ENCODE measurements at regions not wholly inside any gene's neighbourhood (a gene's known extent, or its start where the extent isn't known, plus 50 kb on each side); places are given as distances from the start of the nearest gene placed in this dataset.

- Mint-ChIP-seq H3K4me3 (no peak overlapping the region), H3K4me1 (no peaks in the 10 kb centered on the region), H3K27ac (no peak overlapping the region), H3K27me3 (peaks cover 1% of the 10 kb centered on the region), H3K36me3 (no peaks in the 10 kb centered on the region), H3K9me3 (peaks cover 7% of the 10 kb centered on the region)
Observed at GRCh38 chr11:127274328-127274676, 273.7 kb upstream of the KIRREL3 start.

- Mint-ChIP-seq H3K27ac (no peak overlapping the region), H3K27me3 (peaks cover 1% of the 10 kb centered on the region), H3K4me1 (no peaks in the 10 kb centered on the region), H3K9me3 (peaks cover 7% of the 10 kb centered on the region), H3K4me3 (no peak overlapping the region), H3K36me3 (no peaks in the 10 kb centered on the region)
Observed at GRCh38 chr11:127273593-127274327, 273.2 kb upstream of the KIRREL3 start.

GRCh38 chr11:127270851-127271250 is 270.3 kb upstream of the KIRREL3 start:
- Mint-ChIP-seq H3K27me3 (peaks cover 1% of the 10 kb centered on the region), H3K4me3 (no peak overlapping the region), H3K4me1 (no peaks in the 10 kb centered on the region), H3K9me3 (peaks cover 7% of the 10 kb centered on the region), H3K27ac (no peak overlapping the region), H3K36me3 (no peaks in the 10 kb centered on the region)

- no peak overlapping the region for H3K4me3 Mint-ChIP-seq
- peaks cover 1% of the 10 kb centered on the region for H3K27me3 Mint-ChIP-seq
- peaks cover 7% of the 10 kb centered on the region for H3K9me3 Mint-ChIP-seq
- H3K4me1 Mint-ChIP-seq: no peaks in the 10 kb centered on the region
- no peaks in the 10 kb centered on the region for H3K36me3 Mint-ChIP-seq
- H3K27ac Mint-ChIP-seq: no peak overlapping the region
Observed at GRCh38 chr11:127269911-127270310, 269.3 kb upstream of the KIRREL3 start.

- H3K27ac Mint-ChIP-seq: no peak overlapping the region
- H3K4me3 Mint-ChIP-seq: no peak overlapping the region
- peaks cover 1% of the 10 kb centered on the region for H3K27me3 Mint-ChIP-seq
- H3K9me3 Mint-ChIP-seq: peaks cover 7% of the 10 kb centered on the region
- no peaks in the 10 kb centered on the region for H3K4me1 Mint-ChIP-seq
- no peaks in the 10 kb centered on the region for H3K36me3 Mint-ChIP-seq
Observed at GRCh38 chr11:127268932-127269331, 268.4 kb upstream of the KIRREL3 start.

GRCh38 chr11:127268521-127268920 is 268.0 kb upstream of the KIRREL3 start:
- H3K27me3 Mint-ChIP-seq: peaks cover 4% of the 10 kb centered on the region
- no peaks in the 10 kb centered on the region for H3K4me1 Mint-ChIP-seq
- no peaks in the 10 kb centered on the region for H3K36me3 Mint-ChIP-seq
- no peak overlapping the region for H3K4me3 Mint-ChIP-seq
- peaks cover 7% of the 10 kb centered on the region for H3K9me3 Mint-ChIP-seq
- H3K27ac Mint-ChIP-seq: no peak overlapping the region

GRCh38 chr11:127259102-127259501 is 258.5 kb upstream of the KIRREL3 start:
- Mint-ChIP-seq H3K9me3 (no peaks in the 10 kb centered on the region), H3K36me3 (no peaks in the 10 kb centered on the region), H3K4me3 (no peak overlapping the region), H3K4me1 (no peaks in the 10 kb centered on the region), H3K27ac (no peak overlapping the region), H3K27me3 (peaks cover 4% of the 10 kb centered on the region)

GRCh38 chr11:127255209-127255608 is 254.6 kb upstream of the KIRREL3 start:
- Mint-ChIP-seq H3K36me3 (no peaks in the 10 kb centered on the region), H3K27me3 (peaks cover 3% of the 10 kb centered on the region), H3K4me3 (no peak overlapping the region), H3K9me3 (no peaks in the 10 kb centered on the region), H3K4me1 (no peaks in the 10 kb centered on the region), H3K27ac (no peak overlapping the region)

GRCh38 chr11:127252321-127252720 is 251.8 kb upstream of the KIRREL3 start:
- Mint-ChIP-seq H3K4me3 (no peak overlapping the region), H3K36me3 (no peaks in the 10 kb centered on the region), H3K27ac (no peak overlapping the region), H3K4me1 (no peaks in the 10 kb centered on the region), H3K9me3 (no peaks in the 10 kb centered on the region), H3K27me3 (peaks cover 3% of the 10 kb centered on the region)

GRCh38 chr11:127249576-127249975 is 249.0 kb upstream of the KIRREL3 start:
- Mint-ChIP-seq H3K9me3 (no peaks in the 10 kb centered on the region), H3K4me3 (no peak overlapping the region), H3K4me1 (no peaks in the 10 kb centered on the region), H3K36me3 (no peaks in the 10 kb centered on the region), H3K27ac (no peak overlapping the region), H3K27me3 (peaks cover 3% of the 10 kb centered on the region)

- Mint-ChIP-seq H3K4me1 (no peaks in the 10 kb centered on the region), H3K27me3 (peaks cover 3% of the 10 kb centered on the region), H3K27ac (no peak overlapping the region), H3K9me3 (no peaks in the 10 kb centered on the region), H3K4me3 (no peak overlapping the region), H3K36me3 (no peaks in the 10 kb centered on the region)
Observed at GRCh38 chr11:127248476-127248875, 247.9 kb upstream of the KIRREL3 start.

- peaks cover 2% of the 10 kb centered on the region for H3K27me3 Mint-ChIP-seq
- no peaks in the 10 kb centered on the region for H3K36me3 Mint-ChIP-seq
Observed at GRCh38 chr11:127247261-127247851, 246.8 kb upstream of the KIRREL3 start.

GRCh38 chr11:127242676-127243075 is 242.1 kb upstream of the KIRREL3 start:
- Mint-ChIP-seq H3K4me3 (no peak overlapping the region), H3K27me3 (peaks cover 2% of the 10 kb centered on the region), H3K36me3 (no peaks in the 10 kb centered on the region), H3K4me1 (no peaks in the 10 kb centered on the region), H3K9me3 (no peaks in the 10 kb centered on the region), H3K27ac (no peak overlapping the region)

More at GRCh38 chr11:127247261-127247851, 246.8 kb upstream of the KIRREL3 start:
- no peak overlapping the region for H3K27ac Mint-ChIP-seq
- H3K4me1 Mint-ChIP-seq: no peaks in the 10 kb centered on the region
- no peaks in the 10 kb centered on the region for H3K9me3 Mint-ChIP-seq
- no peak overlapping the region for H3K4me3 Mint-ChIP-seq

GRCh38 chr11:127238321-127238720 is 237.8 kb upstream of the KIRREL3 start:
- Mint-ChIP-seq H3K4me3 (no peak overlapping the region), H3K27ac (no peak overlapping the region), H3K36me3 (no peaks in the 10 kb centered on the region), H3K9me3 (no peaks in the 10 kb centered on the region), H3K27me3 (peaks cover 2% of the 10 kb centered on the region), H3K4me1 (no peaks in the 10 kb centered on the region)

- no peaks in the 10 kb centered on the region for H3K36me3 Mint-ChIP-seq
- no peaks in the 10 kb centered on the region for H3K9me3 Mint-ChIP-seq
- H3K4me3 Mint-ChIP-seq: no peak overlapping the region
Observed at GRCh38 chr11:127236776-127237175, 236.2 kb upstream of the KIRREL3 start.

GRCh38 chr11:127233998-127234397 is 233.4 kb upstream of the KIRREL3 start:
- Mint-ChIP-seq H3K36me3 (no peaks in the 10 kb centered on the region), H3K4me3 (no peak overlapping the region), H3K4me1 (no peaks in the 10 kb centered on the region), H3K27me3 (no peaks in the 10 kb centered on the region), H3K9me3 (no peaks in the 10 kb centered on the region), H3K27ac (no peak overlapping the region)

More at GRCh38 chr11:127236776-127237175, 236.2 kb upstream of the KIRREL3 start:
- H3K4me1 Mint-ChIP-seq: no peaks in the 10 kb centered on the region
- no peaks in the 10 kb centered on the region for H3K27me3 Mint-ChIP-seq
- no peak overlapping the region for H3K27ac Mint-ChIP-seq

All from activated naive CD4-positive, alpha-beta T cell treated with anti-CD3 and anti-CD28 coated beads, Interleukin-2, amount 50 U/mL, for 24 hours (primary cell).